Spleen (tissue), 11 donors: ENCODE measurements at regions not wholly inside any gene's neighbourhood (a gene's known extent, or its start where the extent isn't known, plus 50 kb on each side); places are given as distances from the start of the nearest gene placed in this dataset.

Source experiments
- DNase-seq: peaks from one replicate; pipeline ENCODE4 v3.0.0-alpha.2; 2020
- H3K27ac ChIP-seq, 8 donors: fragments of 200-600 bp; sonication (generic) in 7 of 8; 1 replicate in 4 of 8; 2 replicates in 4 of 8; pipeline versions ENCODE4 v1.5.0 to v1.8.0; 2016 to 2021; ENCODE audit warnings: inconsistent platforms in 4 of 8, mild to moderate bottlenecking in 4 of 8, moderate library complexity in 1 of 8
- H3K27me3 ChIP-seq, 7 donors: fragments of 200-600 bp; sonication (generic) in 6 of 7; replicated peaks in 1 of 7; 1 replicate in 4 of 7; 2 replicates in 3 of 7; pipeline versions ENCODE4 v1.5.0 to v1.8.0; 2016 to 2021; ENCODE audit warnings: inconsistent platforms in 3 of 7, mild to moderate bottlenecking in 1 of 7
- H3K36me3 ChIP-seq, 6 donors: fragments of 200-600 bp; sonication (generic) in 5 of 6; 1 replicate in 4 of 6; 2 replicates in 2 of 6; pipeline versions ENCODE4 v1.5.0 to v1.8.0; 2016 to 2021; ENCODE audit warnings: inconsistent platforms in 2 of 6
- H3K4me1 ChIP-seq, 6 donors: fragments of 200-600 bp; sonication (generic) in 5 of 6; 1 replicate in 3 of 6; 2 replicates in 3 of 6; pipeline versions ENCODE4 v1.5.0 to v1.8.0; 2016 to 2021; ENCODE audit warnings: inconsistent platforms in 3 of 6
- H3K4me3 ChIP-seq, 8 donors: fragments of 200-600 bp; sonication (generic) in 7 of 8; 1 replicate in 4 of 8; 2 replicates in 4 of 8; pipeline versions ENCODE4 v1.5.0 to v1.8.0; 2016 to 2021; ENCODE audit warnings: inconsistent platforms in 4 of 8, mild to moderate bottlenecking in 4 of 8, moderate library complexity in 2 of 8
- H3K9me3 ChIP-seq, 8 donors: fragments of 200-600 bp; sonication (generic) in 7 of 8; 1 replicate in 4 of 8; 2 replicates in 4 of 8; pipeline versions ENCODE4 v1.5.0 to v1.8.0; 2016 to 2021; ENCODE audit warnings: inconsistent platforms in 4 of 8
- CTCF ChIP-seq, 11 experiments: fragments of 200-600 bp in 7 of 11; fragments of 450-650 bp in 4 of 11; sonication (generic) in 4 of 11; IDR thresholded peaks in 8 of 11; conservative IDR thresholded peaks in 3 of 11; 1 replicate in 7 of 11; 2 replicates in 4 of 11; pipeline versions ENCODE4 v1.4.0 to v1.8.0; 2016 to 2021; ENCODE audit warnings: antibody characterized with exemption in 11 of 11, inconsistent platforms in 4 of 11, mild to moderate bottlenecking in 1 of 11
- POLR2A ChIP-seq, 3 donors: fragments of 450-650 bp; IDR thresholded peaks; one replicate each; pipeline ENCODE4 v1.5.1; 2017; ENCODE audit warnings: antibody characterized with exemption in 3 of 3, mild to moderate bottlenecking in 1 of 3
- POLR2AphosphoS5 ChIP-seq, 3 donors: sonication (generic); formaldehyde crosslinking; IDR thresholded peaks; one replicate each; pipeline ENCODE4 v1.5.1; 2017; ENCODE audit warnings: antibody characterized with exemption in 3 of 3
- WGBS, 5 donors: extraction: QIAGEN DNeasy Blood & Tissue Kit in 3 of 5; methylation state at CpG; one replicate each; pipeline versions ENCODE4 v1.1.5 to v1.1.7; 2013 to 2018; 5-methylcytosine and 5-hydroxymethylcytosine counted together
- intact Hi-C: fragments of 100-400 bp; cut with DNase I; formaldehyde crosslinking; loops from one replicate; pipeline ENCODE4 v1.15.0; 2023; ENCODE audit warnings: low total_unique reads
- donor health status: healthy with polysubstance abuse.
- donor health status: DM: no; HTN: no; CAD: no; lungs with moderate emphysema.
- donor health status: DM: no; HTN: no; CAD: no.
- donor health status: Bipolar disorder and iron deficiency.
- donor health status: healthy.
- donor health status: DM: no; HTN: no; CAD: no.
- donor health status: DM: yes; HTN: yes; CAD: no.

DNA sequence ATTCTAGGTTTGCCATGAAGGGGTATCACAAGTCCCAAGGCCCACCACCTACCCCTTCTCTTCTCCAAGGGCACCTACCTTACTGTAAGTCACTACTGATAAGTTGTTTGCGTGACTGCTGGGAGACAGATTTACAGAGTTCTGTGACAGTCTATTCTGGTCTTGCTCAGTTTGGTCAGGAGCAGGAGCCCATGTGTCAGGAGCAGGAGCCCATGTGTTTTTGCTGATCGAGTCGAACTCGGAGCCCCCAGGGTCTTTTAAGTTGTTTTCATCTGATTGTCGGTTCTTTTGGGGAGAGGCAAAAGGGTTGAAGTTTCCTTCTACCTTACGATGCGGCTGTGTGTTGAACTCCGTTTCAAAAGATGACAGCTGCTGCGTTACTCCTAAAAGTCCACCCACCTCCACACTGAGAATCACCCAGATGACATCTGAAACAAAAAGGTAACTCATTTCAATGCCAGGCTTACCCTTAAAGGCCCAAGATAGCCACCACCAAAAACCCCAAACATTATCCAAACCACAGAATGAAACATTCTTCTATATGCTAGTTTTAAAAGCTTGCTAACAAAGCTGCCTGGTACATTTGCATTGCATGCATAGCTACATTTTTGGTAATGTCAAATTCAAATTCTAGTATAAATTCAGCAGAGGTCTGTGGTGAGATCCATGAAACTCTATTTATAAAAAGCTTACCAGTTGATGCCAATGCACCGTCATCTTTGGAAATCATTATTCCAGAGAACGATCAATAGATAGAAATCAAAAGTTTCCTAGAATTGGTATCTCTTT is 50.5 kb upstream of the SPDEF start:
- DNase-seq = no peak
- H3K27me3 ChIP-seq = no peaks in the 10 kb centered on the region
- no peak overlapping the region for H3K27ac ChIP-seq
- no peak overlapping the region for H3K4me3 ChIP-seq
- peaks cover 0 to 21% (median 10%) of the 10 kb centered on the region in 6 donors for H3K4me1 ChIP-seq
- intact Hi-C loops = loop anchor here (10.0 kb wide), 1 partner anchor 82 kb away; no protein-coding TSS in a partner anchor
- 85 to 94% (median 91%) methylated on average over 11 of the region's 11 CpGs for WGBS, 5 donors
- TF ChIP-seq POLR2A (IDR thresholded peaks at IDR 0.05) = no peak
- no peak for TF ChIP-seq POLR2AphosphoS5 (IDR thresholded peaks at IDR 0.05)
- no peak for TF ChIP-seq CTCF (IDR thresholded peaks at IDR 0.05 in 8 of 11, conservative IDR thresholded peaks at IDR 0.05 in 3 of 11)
- peaks cover 0 to 62% (median 17%) of the 10 kb centered on the region in 6 donors for H3K36me3 ChIP-seq
- no peaks in the 10 kb centered on the region for H3K9me3 ChIP-seq
